Frontal cortex (tissue), 3 donors: ENCODE measurements at regions not wholly inside any gene's neighbourhood (a gene's known extent, or its start where the extent isn't known, plus 50 kb on each side); places are given as distances from the start of the nearest gene placed in this dataset.

Experiments
- DNase-seq, 2 donors: peaks; one replicate each; pipeline ENCODE4 v3.0.0; 2012; ENCODE audit warnings: low spot score in 2 of 2
- FAIRE-seq: peaks from 2 replicates; lab custom pipeline; 2012; peaks lifted over from hg19 to GRCh38; lab: Jason Lieb, UNC
- donor health status: control.
- donor health status: control.
- donor health status: control.

- DNase-seq = no peak
- FAIRE-seq = no peak
Observed at GRCh38 chr22:49721211-49721763, 106.4 kb downstream of the BRD1 start.

DNA sequence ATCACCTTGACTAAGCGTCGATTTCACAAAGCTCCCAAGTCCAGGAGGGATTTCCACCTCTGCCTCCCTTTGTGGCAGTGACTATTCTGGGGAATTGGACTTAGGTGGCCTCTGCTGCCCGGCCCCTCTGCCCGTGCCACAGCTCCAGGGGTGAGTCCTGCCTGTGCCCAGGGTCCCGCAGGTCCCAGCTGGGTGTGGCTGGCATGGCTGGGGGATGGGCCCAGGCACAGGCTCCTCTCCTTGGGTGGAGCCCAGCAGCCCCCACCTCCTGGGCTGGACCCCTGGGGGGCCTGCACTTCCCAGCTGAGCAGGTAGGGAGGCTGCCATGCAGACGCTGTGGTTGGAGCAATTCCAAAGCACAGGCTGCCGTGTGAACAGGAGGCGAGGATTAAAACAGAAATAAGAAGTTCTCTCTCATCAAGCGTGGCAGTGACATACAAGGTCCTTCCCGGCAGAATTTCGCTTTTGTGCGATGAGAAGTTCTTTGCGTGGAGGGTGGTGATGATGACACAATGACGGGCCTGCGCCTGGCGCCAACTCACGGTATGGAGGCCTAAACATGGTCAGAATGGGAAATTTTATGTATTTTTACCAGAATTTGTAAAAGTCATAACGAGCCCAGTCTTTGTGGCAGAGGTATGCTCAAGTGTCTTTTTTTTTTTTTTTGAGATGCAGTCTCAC, 107.3 kb downstream of the BRD1 start:
- DNase-seq = no peak
- no peak for FAIRE-seq

GRCh38 chr22:49719046-49719445, 108.6 kb downstream of the BRD1 start:
- no peak for DNase-seq
- no peak for FAIRE-seq

- DNase-seq (no peak), FAIRE-seq (no peak)
Observed at GRCh38 chr22:49718396-49718795, 109.3 kb downstream of the BRD1 start.

- DNase-seq = no peak
- FAIRE-seq = no peak
Observed at GRCh38 chr22:49717322-49717919, 110.3 kb downstream of the BRD1 start.

- DNase-seq (no peak), FAIRE-seq (no peak)
Observed at GRCh38 chr22:49716441-49716840, 111.2 kb downstream of the BRD1 start.

- DNase-seq (no peak), FAIRE-seq (no peak)
Observed at GRCh38 chr22:49715450-49715849, 112.2 kb downstream of the BRD1 start.

- FAIRE-seq (no peak), DNase-seq (no peak)
Observed at GRCh38 chr22:49713003-49713402, 114.7 kb downstream of the BRD1 start.

DNA sequence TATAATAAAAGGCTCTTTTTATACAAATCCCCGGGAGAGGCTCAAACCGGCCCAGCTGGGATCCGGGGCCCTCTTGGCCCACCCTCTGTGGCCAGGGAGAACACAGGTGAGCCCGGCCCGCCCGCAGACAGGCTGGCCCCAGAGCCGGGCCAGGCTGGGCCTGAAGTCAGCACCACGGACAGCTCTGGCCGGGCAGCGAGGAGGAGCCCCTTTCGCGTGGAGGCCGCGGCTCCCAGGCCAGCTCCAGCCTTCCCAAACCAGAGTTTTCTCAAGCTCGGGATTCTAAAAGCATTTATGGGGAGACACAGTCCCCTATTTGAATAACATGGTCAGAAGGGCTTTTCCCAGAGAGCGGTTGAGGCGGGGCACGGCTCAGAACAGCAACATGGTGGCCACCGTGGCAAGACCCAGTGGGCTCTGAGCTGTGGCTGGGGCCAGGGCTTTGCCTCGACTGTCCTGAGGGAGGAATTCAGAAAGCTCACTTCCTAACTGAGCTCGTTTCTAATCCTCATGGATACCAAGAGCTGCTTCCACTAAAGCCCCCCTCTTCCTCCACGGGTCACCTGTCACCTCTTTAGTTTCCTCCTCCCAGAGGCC, 115.4 kb downstream of the BRD1 start:
- FAIRE-seq = no peak
- DNase-seq = no peak

DNA sequence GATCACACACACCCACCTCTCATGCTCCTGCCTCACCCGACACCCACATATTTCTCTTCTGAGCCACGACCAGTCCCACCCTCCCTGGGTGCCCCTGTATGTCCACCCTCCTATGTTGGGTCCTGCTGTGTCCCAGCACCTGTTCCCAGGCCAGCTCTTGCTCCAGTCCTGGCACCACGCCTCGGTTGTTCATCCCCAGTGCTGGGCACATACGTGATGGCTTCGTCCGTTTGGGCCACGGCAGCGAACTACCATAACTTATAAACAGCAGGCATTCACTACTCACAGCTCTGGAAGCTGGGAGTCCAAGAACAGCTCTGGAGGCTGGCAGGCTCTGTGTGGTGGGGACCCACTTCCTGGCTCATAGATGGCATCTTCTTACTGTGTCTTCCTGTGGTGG, 116.9 kb downstream of the BRD1 start:
- DNase-seq (no peak), FAIRE-seq (no peak)

GRCh38 chr22:49709464-49709863, 118.2 kb downstream of the BRD1 start:
- FAIRE-seq (no peak), DNase-seq (no peak)

- no peak for FAIRE-seq
Observed at GRCh38 chr22:49705972-49706352, 121.7 kb downstream of the BRD1 start.

GRCh38 chr22:49705216-49705971, 122.3 kb downstream of the BRD1 start:
- DNase-seq (no peak), FAIRE-seq (no peak)

More at GRCh38 chr22:49705972-49706352, 121.7 kb downstream of the BRD1 start:
- DNase-seq = no peak

- no peak for FAIRE-seq
- no peak for DNase-seq
Observed at GRCh38 chr22:49704345-49705215, 123.1 kb downstream of the BRD1 start.

DNA sequence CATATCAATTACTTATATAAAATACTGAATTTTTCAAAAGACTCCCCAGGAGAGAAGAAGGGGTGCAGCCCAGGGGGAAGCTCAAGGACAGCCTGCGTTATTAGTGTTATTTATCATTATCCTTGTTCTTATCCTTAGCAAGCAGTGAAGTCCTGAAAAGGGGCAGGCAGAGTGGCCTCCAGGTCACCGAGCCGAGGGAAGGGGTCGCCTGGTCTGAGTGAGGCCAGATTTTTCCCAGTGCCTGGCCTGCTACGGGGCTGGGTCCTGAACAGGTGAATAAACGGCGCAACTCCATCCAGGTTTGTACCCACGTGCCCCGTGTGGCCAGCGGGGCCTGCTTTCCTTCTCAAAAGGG, 123.7 kb downstream of the BRD1 start:
- DNase-seq (no peak), FAIRE-seq (no peak)

GRCh38 chr22:49703505-49703904, 124.2 kb downstream of the BRD1 start:
- FAIRE-seq = no peak
- DNase-seq = no peak

- no peak for FAIRE-seq
Observed at GRCh38 chr22:49702068-49702397, 125.6 kb downstream of the BRD1 start.

DNA sequence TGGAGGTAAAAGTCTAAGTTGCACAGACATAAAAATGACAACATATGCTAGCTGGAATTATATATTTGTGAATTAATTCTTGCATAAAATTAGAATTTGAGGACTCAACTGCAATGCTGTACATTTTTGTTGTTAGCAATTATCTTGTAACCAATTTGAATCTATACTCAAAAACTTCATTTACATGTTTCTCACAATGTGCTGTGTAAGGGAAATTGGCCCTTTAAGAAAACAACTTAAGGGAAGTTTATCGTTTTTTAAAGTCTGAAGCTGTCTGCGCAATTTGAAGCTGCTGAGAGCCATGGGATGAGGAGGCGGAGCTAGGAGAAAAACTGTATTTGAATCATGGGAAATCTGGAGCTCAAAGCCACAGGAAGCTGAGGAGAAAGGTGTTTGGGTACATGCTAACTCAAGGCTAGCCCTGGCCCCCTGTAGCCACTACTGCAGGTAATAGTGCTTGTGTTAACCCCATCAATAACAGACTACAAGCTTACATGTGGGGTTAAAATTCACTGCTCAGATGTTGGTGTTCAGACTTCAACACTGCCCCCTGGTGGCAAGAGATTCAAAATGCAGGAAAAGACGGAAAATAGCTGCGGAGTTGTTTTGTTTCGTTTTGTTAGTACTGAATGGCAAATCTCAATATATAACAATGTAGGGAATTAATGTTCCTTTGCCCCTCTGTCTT, 126.1 kb downstream of the BRD1 start:
- FAIRE-seq = no peak
- no peak for DNase-seq

More at GRCh38 chr22:49702068-49702397, 125.6 kb downstream of the BRD1 start:
- DNase-seq = no peak

DNA sequence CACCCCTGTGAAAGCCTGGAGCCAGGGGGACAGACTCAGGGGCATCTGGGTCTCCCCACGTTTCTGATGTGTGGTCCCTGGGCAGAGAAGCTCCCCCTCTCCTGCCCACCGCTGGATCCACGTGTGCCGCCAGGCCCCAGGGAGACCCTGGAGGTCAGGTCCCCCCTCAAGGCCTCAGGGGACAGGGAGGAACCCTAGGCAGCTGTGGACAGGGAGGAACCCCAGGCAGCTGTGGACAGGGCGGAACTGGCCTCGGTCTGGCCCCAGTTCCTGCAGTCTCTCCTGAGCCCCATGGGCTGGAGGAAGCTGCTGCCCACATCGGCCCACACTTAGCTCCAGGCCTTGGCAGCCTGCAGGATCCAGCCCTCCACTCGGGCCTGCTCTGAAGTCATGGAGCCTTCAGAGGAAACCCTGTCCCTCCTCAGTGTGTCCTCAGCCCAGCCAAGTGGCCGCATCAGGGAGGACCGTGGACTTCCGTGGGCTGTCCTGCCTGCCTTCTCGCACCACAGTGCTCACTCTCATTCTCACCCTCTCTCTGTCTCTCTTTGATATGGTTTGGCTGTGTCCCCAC, 127.7 kb downstream of the BRD1 start:
- DNase-seq (no peak), FAIRE-seq (no peak)
